ENCODE measurements at regions not wholly inside any gene's neighbourhood (a gene's known extent, or its start where the extent isn't known, plus 50 kb on each side); places are given as distances from the start of the nearest gene placed in this dataset.

- Histone ChIP-seq H3K18ac (ENCODE audit: insufficient read length, low read depth, low read length) (no peak overlapping the region), H3K27ac (ENCODE audit: insufficient read length, low read depth, low read length) (no peak overlapping the region), H3K27me3 (ENCODE audit: insufficient read depth, low read length) (no peaks in the 10 kb centered on the region), H3K9ac (ENCODE audit: extremely low read depth, insufficient read length, low read length) (no peak overlapping the region), H3K23ac (ENCODE audit: insufficient read length, low read depth, low read length) (no peak overlapping the region), H2AK5ac (ENCODE audit: insufficient read length, low read length) (no peak overlapping the region), H2BK120ac (ENCODE audit: low read depth, low read length, poor library complexity, severe bottlenecking) (no peak overlapping the region), H4K5ac (ENCODE audit: insufficient read length, low read depth, low read length) (no peak overlapping the region), H3T11ph (ENCODE audit: low read length) (no peak overlapping the region), H2BK20ac (ENCODE audit: low read depth, low read length, poor library complexity, severe bottlenecking) (no peak overlapping the region), H3K79me2 (ENCODE audit: insufficient read depth, low read length) (no peaks in the 10 kb centered on the region), H3K79me1 (ENCODE audit: insufficient read depth, low read depth, low read length, poor library complexity, severe bottlenecking) (no peaks in the 10 kb centered on the region), H2BK15ac (ENCODE audit: low read depth, low read length) (no peak overlapping the region), H2BK5ac (ENCODE audit: insufficient read length, low read length) (no peak overlapping the region), H4K8ac (replicated peaks; ENCODE audit: insufficient read length, low read depth, low read length) (no peak overlapping the region), H4K91ac (ENCODE audit: insufficient read length, low read depth, low read length) (no peak overlapping the region), H4K20me1 (ENCODE audit: control insufficient read depth, insufficient read depth, insufficient read length) (no peaks in the 10 kb centered on the region), H3K9me3 (ENCODE audit: control insufficient read depth, low read depth, low read length) (no peaks in the 10 kb centered on the region), H3K4ac (ENCODE audit: low read depth, low read length) (no peak overlapping the region), H3K14ac (ENCODE audit: insufficient read depth, low read length) (no peak overlapping the region), H2AFZ (ENCODE audit: low read length) (no peak overlapping the region), H3K4me2 (ENCODE audit: insufficient read depth, insufficient read length, low read length) (no peak overlapping the region), H3K56ac (ENCODE audit: insufficient read length, low read depth, low read length) (no peak overlapping the region), H3K4me1 (ENCODE audit: insufficient read depth, low read length) (no peaks in the 10 kb centered on the region), H2BK12ac (ENCODE audit: insufficient read length, low read depth, low read length) (no peak overlapping the region), H3K23me2 (ENCODE audit: insufficient read length, low read depth, low read length, poor library complexity, severe bottlenecking) (no peaks in the 10 kb centered on the region)
- no peak overlapping the region for H3K4me3 Mint-ChIP-seq
- no peaks in the 10 kb centered on the region; a peak in 1 of 5 replicates for H3K9me3 Mint-ChIP-seq
- H3K27me3 Mint-ChIP-seq (ENCODE audit: low read depth): no peaks in the 10 kb centered on the region
- H3K4me1 Mint-ChIP-seq: peaks cover 4 to 5% of the 10 kb centered on the region in 2 experiments; a peak in 3 of 4 replicates
- H3K36me3 Mint-ChIP-seq (ENCODE audit: insufficient read depth in 1 of 3, low read depth in 3 of 3): no peaks in the 10 kb centered on the region
- DNase-seq: no peak
- TF ChIP-seq CTCF (conservative IDR thresholded peaks at IDR 0.05): no peak
- H3K27ac Mint-ChIP-seq: no peak overlapping the region
Observed at GRCh38 chr5:86112249-86112648, 505.5 kb upstream of the COX7C start.

Data from H9 (cell line).